DMS79 treated with DMSO at 0.1 percent for 48 hours (cell line): ENCODE measurements at regions not wholly inside any gene's neighbourhood (a gene's known extent, or its start where the extent isn't known, plus 50 kb on each side); places are given as distances from the start of the nearest gene placed in this dataset.

Experiments used
- DNase-seq: peaks from one replicate; lab custom pipeline; 2025; lab: John Stamatoyannopoulos, UW

GRCh38 chr10:128811511-128811910 lies 655.5 kb upstream of the MGMT start:
- no peak for DNase-seq

GRCh38 chr10:128812000-128812399 lies 655.0 kb upstream of the MGMT start:
- no peak for DNase-seq

- no peak for DNase-seq
These were observed 653.5 kb upstream of the MGMT start for GRCh38 chr10:128813574-128813973.

- DNase-seq: no peak
These were observed 653.0 kb upstream of the MGMT start for GRCh38 chr10:128814024-128814423.

- DNase-seq: no peak
These were observed 652.3 kb upstream of the MGMT start for GRCh38 chr10:128814782-128815181.

GRCh38 chr10:128816726-128817125 lies 650.3 kb upstream of the MGMT start:
- DNase-seq: no peak

- DNase-seq: no peak
These were observed 649.4 kb upstream of the MGMT start for GRCh38 chr10:128817636-128818035.

- no peak for DNase-seq
These were observed 646.4 kb upstream of the MGMT start for GRCh38 chr10:128820663-128821062.

- no peak for DNase-seq
These were observed 643.8 kb upstream of the MGMT start for GRCh38 chr10:128823201-128823600.

- peak; percentile 20 for DNase-seq
These were observed 641.4 kb upstream of the MGMT start for GRCh38 chr10:128825626-128826025.

- DNase-seq: no peak
These were observed 633.4 kb upstream of the MGMT start for GRCh38 chr10:128833671-128834070.

- no peak for DNase-seq
These were observed 631.7 kb upstream of the MGMT start for GRCh38 chr10:128835361-128835760.

GRCh38 chr10:128837478-128837877 lies 629.6 kb upstream of the MGMT start:
- no peak for DNase-seq

- DNase-seq: no peak
These were observed 627.9 kb upstream of the MGMT start for GRCh38 chr10:128839134-128839533.

GRCh38 chr10:128839701-128840100 lies 627.3 kb upstream of the MGMT start:
- no peak for DNase-seq

GRCh38 chr10:128843972-128844371 lies 623.1 kb upstream of the MGMT start:
- no peak for DNase-seq

GRCh38 chr10:128846927-128847326 lies 620.1 kb upstream of the MGMT start:
- DNase-seq: no peak

GRCh38 chr10:128848810-128849209 lies 618.2 kb upstream of the MGMT start:
- DNase-seq: no peak

GRCh38 chr10:128850647-128851046 lies 616.4 kb upstream of the MGMT start:
- no peak for DNase-seq

- DNase-seq: no peak
These were observed 615.8 kb upstream of the MGMT start for GRCh38 chr10:128851281-128851680.

- no peak for DNase-seq
These were observed 615.3 kb upstream of the MGMT start for GRCh38 chr10:128851726-128852125.

- DNase-seq: no peak
These were observed 614.6 kb upstream of the MGMT start for GRCh38 chr10:128852449-128852848.

GRCh38 chr10:128852902-128853301 lies 614.1 kb upstream of the MGMT start:
- DNase-seq: peak; percentile 4

GRCh38 chr10:128853537-128853936 lies 613.5 kb upstream of the MGMT start:
- no peak for DNase-seq

GRCh38 chr10:128854204-128854603 lies 612.8 kb upstream of the MGMT start:
- peak; percentile 25 for DNase-seq
